DMS153 treated with DMSO at 0.1 percent for 48 hours (cell line): ENCODE measurements at regions not wholly inside any gene's neighbourhood (a gene's known extent, or its start where the extent isn't known, plus 50 kb on each side); places are given as distances from the start of the nearest gene placed in this dataset.

Experiments used
- DNase-seq: peaks from one replicate; lab custom pipeline; 2025; ENCODE audit not compliant: unreplicated experiment; lab: John Stamatoyannopoulos, UW

- no peak for DNase-seq
Observed at GRCh38 chr3:177470197-177470941, 273.1 kb upstream of the TBL1XR1 start.

GRCh38 chr3:177471733-177472480 lies 274.6 kb upstream of the TBL1XR1 start:
- DNase-seq, result no peak

GRCh38 chr3:177473184-177473583 lies 275.9 kb upstream of the TBL1XR1 start:
- no peak for DNase-seq

GRCh38 chr3:177473903-177474302 lies 276.6 kb upstream of the TBL1XR1 start:
- DNase-seq, result no peak

GRCh38 chr3:177474652-177475355 lies 277.5 kb upstream of the TBL1XR1 start:
- DNase-seq, result no peak

GRCh38 chr3:177475356-177475665 lies 278.0 kb upstream of the TBL1XR1 start:
- no peak for DNase-seq

- no peak for DNase-seq
Observed at GRCh38 chr3:177476495-177476894, 279.2 kb upstream of the TBL1XR1 start.

- DNase-seq, result no peak
Observed at GRCh38 chr3:177476921-177477435, 279.7 kb upstream of the TBL1XR1 start.

- no peak for DNase-seq
Observed at GRCh38 chr3:177478170-177478867, 281.0 kb upstream of the TBL1XR1 start.

- DNase-seq, result no peak
Observed at GRCh38 chr3:177479630-177480029, 282.3 kb upstream of the TBL1XR1 start.

GRCh38 chr3:177481329-177481728 lies 284.0 kb upstream of the TBL1XR1 start:
- DNase-seq, result no peak

- no peak for DNase-seq
Observed at GRCh38 chr3:177482048-177482691, 284.9 kb upstream of the TBL1XR1 start.

- no peak for DNase-seq
Observed at GRCh38 chr3:177483182-177483967, 286.1 kb upstream of the TBL1XR1 start.

GRCh38 chr3:177484206-177484605 lies 286.9 kb upstream of the TBL1XR1 start:
- DNase-seq, result no peak

GRCh38 chr3:177484926-177485325 lies 287.6 kb upstream of the TBL1XR1 start:
- no peak for DNase-seq

- no peak for DNase-seq
Observed at GRCh38 chr3:177487635-177488186, 290.4 kb upstream of the TBL1XR1 start.

- no peak for DNase-seq
Observed at GRCh38 chr3:177488740-177489139, 291.5 kb upstream of the TBL1XR1 start.

GRCh38 chr3:177490626-177491025 lies 293.3 kb upstream of the TBL1XR1 start:
- no peak for DNase-seq

- DNase-seq, result peak; percentile 21
Observed at GRCh38 chr3:177491296-177492032, 294.2 kb upstream of the TBL1XR1 start.
